Activated naive CD4-positive, alpha-beta T cell treated with anti-CD3 and anti-CD28 coated beads for 36 hours (primary cell): ENCODE measurements at regions not wholly inside any gene's neighbourhood (a gene's known extent, or its start where the extent isn't known, plus 50 kb on each side); places are given as distances from the start of the nearest gene placed in this dataset.

ENCODE experiments used
- CTCF ChIA-PET: fragments of 350-600 bp; sonication (Branson Sonifier 250); formaldehyde crosslinking; loops from one replicate; lab custom pipeline; 2021; ENCODE audit warnings: antibody characterized with exemption; lab: Charles Lee
- DNase-seq: peaks from one replicate; pipeline ENCODE4 v3.0.0-alpha.2; 2020
- H3K27ac Mint-ChIP-seq: one replicate; pipeline ENCODE4 v1.8.0; 2021; ENCODE audit warnings: mild to moderate bottlenecking, mixed read lengths
- H3K27me3 Mint-ChIP-seq: one replicate; pipeline ENCODE4 v1.8.0; 2021; ENCODE audit warnings: low read depth, mixed read lengths
- H3K36me3 Mint-ChIP-seq: one replicate; pipeline ENCODE4 v1.8.0; 2021; ENCODE audit warnings: low read depth, mixed read lengths
- H3K4me1 Mint-ChIP-seq: one replicate; pipeline ENCODE4 v1.8.0; 2021; ENCODE audit warnings: low read depth, mixed read lengths
- H3K4me3 Mint-ChIP-seq: one replicate; pipeline ENCODE4 v1.8.0; 2021; ENCODE audit warnings: mild to moderate bottlenecking, moderate library complexity, mixed read lengths
- H3K9me3 Mint-ChIP-seq: one replicate; pipeline ENCODE4 v1.8.0; 2021; ENCODE audit warnings: mixed read lengths
- intact Hi-C: fragments of 100-400 bp; cut with micrococcal nuclease; formaldehyde crosslinking; loops from one replicate; pipeline ENCODE4 v1.15.1; 2023

- peaks cover 16% of the 10 kb centered on the region for H3K9me3 Mint-ChIP-seq
- no peak overlapping the region for H3K27ac Mint-ChIP-seq
- peaks cover 8% of the 10 kb centered on the region for H3K4me1 Mint-ChIP-seq
- H3K36me3 Mint-ChIP-seq = peaks cover 3% of the 10 kb centered on the region
- peaks cover 31% of the 10 kb centered on the region for H3K27me3 Mint-ChIP-seq
- no peak for DNase-seq
- H3K4me3 Mint-ChIP-seq = no peak overlapping the region
- CTCF ChIA-PET = no interaction called here
- intact Hi-C loops = no loop called here
Observed at GRCh38 chr13:110797230-110797877, 83.9 kb downstream of the ING1 start.

GRCh38 chr13:110798081-110798994 lies 84.8 kb downstream of the ING1 start:
- CTCF ChIA-PET = interaction anchor here (1.6 kb wide), 1 partner anchor 343 kb away, joined by 4 read pairs; no protein-coding TSS in a partner anchor
- peaks cover 8% of the 10 kb centered on the region for H3K4me1 Mint-ChIP-seq
- H3K27ac Mint-ChIP-seq = peak overlapping the region; percentile 57
- H3K36me3 Mint-ChIP-seq = no peaks in the 10 kb centered on the region
- peaks cover 9% of the 10 kb centered on the region for H3K9me3 Mint-ChIP-seq
- intact Hi-C loops = no loop called here
- no peak for DNase-seq
- no peak overlapping the region for H3K4me3 Mint-ChIP-seq
- H3K27me3 Mint-ChIP-seq = peaks cover 31% of the 10 kb centered on the region

- Mint-ChIP-seq H3K9me3 (peaks cover 4% of the 10 kb centered on the region), H3K4me1 (peaks cover 8% of the 10 kb centered on the region), H3K27ac (no peak overlapping the region), H3K27me3 (peaks cover 31% of the 10 kb centered on the region), H3K4me3 (no peak overlapping the region), H3K36me3 (no peaks in the 10 kb centered on the region)
- CTCF ChIA-PET = interaction anchor here (1.6 kb wide), 1 partner anchor 344 kb away, joined by 4 read pairs; no protein-coding TSS in a partner anchor
- DNase-seq = no peak
- intact Hi-C loops = no loop called here
Observed at GRCh38 chr13:110799246-110800236, 86.0 kb downstream of the ING1 start.

GRCh38 chr13:110801044-110801443 lies 87.5 kb downstream of the ING1 start:
- Mint-ChIP-seq H3K27ac (no peak overlapping the region), H3K4me1 (peaks cover 8% of the 10 kb centered on the region), H3K27me3 (peaks cover 31% of the 10 kb centered on the region), H3K4me3 (no peak overlapping the region), H3K36me3 (no peaks in the 10 kb centered on the region), H3K9me3 (no peaks in the 10 kb centered on the region)
- intact Hi-C loops = no loop called here
- CTCF ChIA-PET = interaction anchor here (0.8 kb wide), 1 partner anchor 48 kb away, joined by 3 read pairs; no protein-coding TSS in a partner anchor
- DNase-seq = peak; percentile 13

GRCh38 chr13:110802260-110802659 lies 88.8 kb downstream of the ING1 start:
- Mint-ChIP-seq H3K9me3 (no peaks in the 10 kb centered on the region), H3K36me3 (no peaks in the 10 kb centered on the region), H3K27ac (no peak overlapping the region), H3K4me1 (peaks cover 8% of the 10 kb centered on the region), H3K4me3 (no peak overlapping the region), H3K27me3 (peaks cover 32% of the 10 kb centered on the region)
- no peak for DNase-seq
- intact Hi-C loops = no loop called here
- CTCF ChIA-PET = interaction anchor here (0.6 to 1.2 kb wide), 2 partner anchors 16 to 340 kb away, joined by 3 to 5 read pairs; no protein-coding TSS in a partner anchor

- intact Hi-C loops = no loop called here
- no peak overlapping the region for H3K27ac Mint-ChIP-seq
- peaks cover 29% of the 10 kb centered on the region for H3K27me3 Mint-ChIP-seq
- H3K9me3 Mint-ChIP-seq = no peaks in the 10 kb centered on the region
- CTCF ChIA-PET = no interaction called here
- no peaks in the 10 kb centered on the region for H3K36me3 Mint-ChIP-seq
- DNase-seq = no peak
- H3K4me3 Mint-ChIP-seq = no peak overlapping the region
- peaks cover 5% of the 10 kb centered on the region for H3K4me1 Mint-ChIP-seq
Observed at GRCh38 chr13:110806636-110807035, 93.1 kb downstream of the ING1 start.

GRCh38 chr13:110807546-110807945 lies 94.0 kb downstream of the ING1 start:
- intact Hi-C loops = no loop called here
- H3K4me3 Mint-ChIP-seq = no peak overlapping the region
- no peak overlapping the region for H3K27ac Mint-ChIP-seq
- CTCF ChIA-PET = no interaction called here
- no peaks in the 10 kb centered on the region for H3K9me3 Mint-ChIP-seq
- H3K36me3 Mint-ChIP-seq = no peaks in the 10 kb centered on the region
- peaks cover 11% of the 10 kb centered on the region for H3K4me1 Mint-ChIP-seq
- peaks cover 33% of the 10 kb centered on the region for H3K27me3 Mint-ChIP-seq
- no peak for DNase-seq

GRCh38 chr13:110808138-110808537 lies 94.6 kb downstream of the ING1 start:
- Mint-ChIP-seq H3K9me3 (no peaks in the 10 kb centered on the region), H3K4me3 (no peak overlapping the region), H3K36me3 (no peaks in the 10 kb centered on the region), H3K4me1 (peaks cover 12% of the 10 kb centered on the region), H3K27ac (no peak overlapping the region), H3K27me3 (peaks cover 34% of the 10 kb centered on the region)
- CTCF ChIA-PET = no interaction called here
- DNase-seq = no peak
- intact Hi-C loops = no loop called here

- Mint-ChIP-seq H3K27me3 (peaks cover 37% of the 10 kb centered on the region), H3K4me1 (peaks cover 12% of the 10 kb centered on the region), H3K4me3 (no peak overlapping the region), H3K27ac (no peak overlapping the region), H3K9me3 (no peaks in the 10 kb centered on the region), H3K36me3 (no peaks in the 10 kb centered on the region)
- intact Hi-C loops = no loop called here
- CTCF ChIA-PET = no interaction called here
- no peak for DNase-seq
Observed at GRCh38 chr13:110809871-110810486, 96.5 kb downstream of the ING1 start.

GRCh38 chr13:110811008-110811720 lies 97.7 kb downstream of the ING1 start:
- CTCF ChIA-PET = no interaction called here
- no peaks in the 10 kb centered on the region for H3K9me3 Mint-ChIP-seq
- H3K27ac Mint-ChIP-seq = no peak overlapping the region
- peak; percentile 10 for DNase-seq
- peaks cover 36% of the 10 kb centered on the region for H3K27me3 Mint-ChIP-seq
- H3K4me3 Mint-ChIP-seq = no peak overlapping the region
- H3K36me3 Mint-ChIP-seq = no peaks in the 10 kb centered on the region
- intact Hi-C loops = no loop called here
- H3K4me1 Mint-ChIP-seq = peaks cover 12% of the 10 kb centered on the region

GRCh38 chr13:110811771-110812120 lies 98.2 kb downstream of the ING1 start:
- Mint-ChIP-seq H3K4me1 (peaks cover 12% of the 10 kb centered on the region), H3K27ac (no peak overlapping the region), H3K9me3 (no peaks in the 10 kb centered on the region), H3K36me3 (no peaks in the 10 kb centered on the region), H3K27me3 (peaks cover 35% of the 10 kb centered on the region), H3K4me3 (peak overlapping the region; percentile 34)
- intact Hi-C loops = no loop called here
- peak; percentile 14 for DNase-seq
- CTCF ChIA-PET = no interaction called here
